ENCODE measurements at regions not wholly inside any gene's neighbourhood (a gene's known extent, or its start where the extent isn't known, plus 50 kb on each side); places are given as distances from the start of the nearest gene placed in this dataset.

DNA sequence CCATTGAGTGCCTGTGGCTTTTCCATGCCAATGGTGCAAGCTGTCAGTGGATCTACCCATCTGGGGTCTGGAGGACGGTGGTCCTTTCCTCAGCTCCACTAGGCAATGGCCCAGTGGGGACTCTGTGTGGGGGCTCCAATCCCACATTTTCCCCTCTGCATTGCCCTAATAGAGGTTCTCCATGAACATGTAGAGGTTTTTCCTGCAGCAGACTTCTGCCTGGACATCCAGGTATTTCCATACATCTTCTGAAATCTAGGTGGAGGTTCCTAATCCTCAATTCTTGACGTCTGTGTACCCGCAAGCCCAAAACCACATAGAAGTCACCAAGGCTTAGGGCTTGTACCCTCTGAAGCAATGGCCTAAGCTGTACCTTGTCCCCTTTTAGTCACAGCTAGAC lies 703.1 kb downstream of the MCTP2 start:
- H3K9ac ChIP-seq (ENCODE audit: low read depth, low read length), result no peak overlapping the region
- no peaks in the 10 kb centered on the region for H3K36me3 ChIP-seq (ENCODE audit: control insufficient read depth, insufficient read depth, low read length)
- H3K27ac ChIP-seq (ENCODE audit: low read depth, low read length), result no peak overlapping the region
- H3K4me3 ChIP-seq (ENCODE audit: low read depth, low read length), result no peak overlapping the region
- no peaks in the 10 kb centered on the region for H3K4me1 ChIP-seq (ENCODE audit: control insufficient read depth, insufficient read depth, low read length)
- H3K9me3 ChIP-seq (ENCODE audit: control insufficient read depth, insufficient read depth, low read length), result peaks cover 9% of the 10 kb centered on the region; the same call in 1 of the 2 replicates
- H3K27me3 ChIP-seq (ENCODE audit: control insufficient read depth, insufficient read depth, low read length), result no peaks in the 10 kb centered on the region

DNA sequence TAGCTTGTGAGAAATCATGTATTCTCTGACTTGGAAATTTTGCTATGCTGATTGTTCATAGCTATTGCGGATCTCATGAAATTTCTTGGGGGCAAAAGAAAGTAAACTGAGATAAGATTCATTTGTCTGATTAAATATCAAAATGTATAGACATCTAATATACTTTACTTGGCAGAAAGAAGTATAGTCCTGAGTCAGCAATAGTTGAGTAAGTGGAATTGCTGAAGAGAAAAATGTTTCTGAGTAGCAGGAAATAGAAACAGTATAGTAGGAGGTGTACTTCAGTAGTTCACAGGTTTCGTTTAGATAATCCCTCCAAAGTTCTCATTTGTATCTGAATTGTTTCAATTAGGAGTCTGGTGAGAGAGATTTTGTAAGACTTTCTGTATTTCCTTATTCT lies 705.9 kb downstream of the MCTP2 start:
- Histone ChIP-seq H3K4me1 (ENCODE audit: control insufficient read depth, insufficient read depth, low read length) (no peaks in the 10 kb centered on the region), H3K4me3 (ENCODE audit: low read depth, low read length) (no peak overlapping the region), H3K36me3 (ENCODE audit: control insufficient read depth, insufficient read depth, low read length) (no peaks in the 10 kb centered on the region), H3K9me3 (ENCODE audit: control insufficient read depth, insufficient read depth, low read length) (peaks cover 9% of the 10 kb centered on the region; the same call in 1 of the 2 replicates), H3K27ac (ENCODE audit: low read depth, low read length) (no peak overlapping the region), H3K27me3 (ENCODE audit: control insufficient read depth, insufficient read depth, low read length) (no peaks in the 10 kb centered on the region), H3K9ac (ENCODE audit: low read depth, low read length) (no peak overlapping the region)

GRCh38 chr15:94943888-94944287 lies 712.5 kb downstream of the MCTP2 start:
- H3K36me3 ChIP-seq (ENCODE audit: control insufficient read depth, insufficient read depth, low read length), result no peaks in the 10 kb centered on the region
- no peak overlapping the region for H3K4me3 ChIP-seq (ENCODE audit: low read depth, low read length)
- H3K4me1 ChIP-seq (ENCODE audit: control insufficient read depth, insufficient read depth, low read length), result no peaks in the 10 kb centered on the region
- H3K27me3 ChIP-seq (ENCODE audit: control insufficient read depth, insufficient read depth, low read length), result no peaks in the 10 kb centered on the region
- no peak overlapping the region for H3K27ac ChIP-seq (ENCODE audit: low read depth, low read length)
- no peaks in the 10 kb centered on the region for H3K9me3 ChIP-seq (ENCODE audit: control insufficient read depth, insufficient read depth, low read length)
- H3K9ac ChIP-seq (ENCODE audit: low read depth, low read length), result no peak overlapping the region

DNA sequence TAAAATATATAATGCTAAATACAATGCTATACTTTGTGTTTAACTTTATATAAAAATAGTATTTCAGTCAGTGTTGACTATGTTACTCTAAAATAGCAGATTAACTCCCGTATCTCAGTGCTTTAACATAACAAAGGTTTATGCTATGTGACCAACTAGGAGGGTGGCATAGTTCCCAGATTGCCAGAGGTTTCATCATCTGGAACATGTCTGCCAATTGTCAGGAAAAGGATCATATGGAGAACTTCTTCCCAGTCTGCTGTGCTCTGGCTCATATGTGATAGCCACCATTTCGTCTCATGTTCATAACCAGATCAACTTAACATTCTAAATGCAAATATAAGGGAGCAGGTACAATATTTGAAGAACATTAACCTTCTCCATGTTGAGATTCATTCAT lies 720.2 kb downstream of the MCTP2 start:
- H3K27ac ChIP-seq (ENCODE audit: low read depth, low read length), result no peak overlapping the region

DNA sequence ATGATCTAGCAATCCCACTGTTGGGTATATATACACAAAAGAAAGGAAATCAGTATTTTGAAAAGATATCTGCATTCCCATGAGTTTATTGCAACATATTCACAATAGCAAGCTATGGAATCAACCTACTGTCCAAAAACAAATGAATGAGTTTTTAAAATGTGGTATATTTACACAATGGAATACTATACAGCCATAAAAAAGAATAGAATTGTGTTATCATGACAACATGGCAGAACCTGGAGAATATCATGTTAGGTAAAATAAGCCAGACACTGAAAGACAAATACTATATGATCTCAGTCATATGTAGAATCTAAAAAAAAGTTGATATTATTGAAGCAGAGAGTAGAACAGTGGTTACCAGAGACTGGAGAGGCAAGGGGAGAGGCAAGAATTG lies 732.6 kb downstream of the MCTP2 start:
- H3K9me3 ChIP-seq (ENCODE audit: control insufficient read depth, insufficient read depth, low read length), result no peaks in the 10 kb centered on the region
- peaks cover 3% of the 10 kb centered on the region; the same call in 1 of the 2 replicates for H3K4me1 ChIP-seq (ENCODE audit: control insufficient read depth, insufficient read depth, low read length)
- no peak overlapping the region for H3K27ac ChIP-seq (ENCODE audit: low read depth, low read length)
- H3K27me3 ChIP-seq (ENCODE audit: control insufficient read depth, insufficient read depth, low read length), result no peaks in the 10 kb centered on the region
- no peaks in the 10 kb centered on the region for H3K36me3 ChIP-seq (ENCODE audit: control insufficient read depth, insufficient read depth, low read length)
- no peak overlapping the region for H3K9ac ChIP-seq (ENCODE audit: low read depth, low read length)
- H3K4me3 ChIP-seq (ENCODE audit: low read depth, low read length), result no peak overlapping the region

More for the DNA sequence above, 720.2 kb downstream of the MCTP2 start:
- Histone ChIP-seq H3K36me3 (ENCODE audit: control insufficient read depth, insufficient read depth, low read length) (no peaks in the 10 kb centered on the region), H3K9me3 (ENCODE audit: control insufficient read depth, insufficient read depth, low read length) (no peaks in the 10 kb centered on the region), H3K9ac (ENCODE audit: low read depth, low read length) (no peak overlapping the region), H3K4me1 (ENCODE audit: control insufficient read depth, insufficient read depth, low read length) (no peaks in the 10 kb centered on the region), H3K27me3 (ENCODE audit: control insufficient read depth, insufficient read depth, low read length) (no peaks in the 10 kb centered on the region), H3K4me3 (ENCODE audit: low read depth, low read length) (no peak overlapping the region)

GRCh38 chr15:94965593-94965992 lies 734.2 kb downstream of the MCTP2 start:
- Histone ChIP-seq H3K4me3 (ENCODE audit: low read depth, low read length) (no peak overlapping the region), H3K27me3 (ENCODE audit: control insufficient read depth, insufficient read depth, low read length) (no peaks in the 10 kb centered on the region), H3K36me3 (ENCODE audit: control insufficient read depth, insufficient read depth, low read length) (no peaks in the 10 kb centered on the region), H3K27ac (ENCODE audit: low read depth, low read length) (no peak overlapping the region), H3K4me1 (ENCODE audit: control insufficient read depth, insufficient read depth, low read length) (peaks cover 3% of the 10 kb centered on the region; the same call in 1 of the 2 replicates), H3K9ac (ENCODE audit: low read depth, low read length) (no peak overlapping the region), H3K9me3 (ENCODE audit: control insufficient read depth, insufficient read depth, low read length) (no peaks in the 10 kb centered on the region)

DNA sequence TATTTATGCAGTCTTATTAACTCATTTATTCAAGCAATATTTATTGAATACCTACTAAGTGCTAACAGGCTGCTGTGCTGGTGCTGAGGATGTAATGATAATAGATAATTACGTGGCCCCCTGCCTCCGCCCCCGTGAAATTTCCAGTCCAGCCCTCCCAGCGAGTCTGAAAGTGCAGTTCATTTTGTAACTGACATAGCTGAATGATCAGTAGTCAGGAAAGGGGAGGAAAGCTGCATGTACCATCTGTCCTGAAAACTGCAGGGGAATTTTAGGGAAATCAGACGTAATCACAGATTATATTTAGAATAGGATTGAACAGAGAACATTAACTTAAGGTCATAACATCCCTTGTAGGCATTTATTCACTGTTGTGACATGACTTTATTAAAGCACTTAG lies 736.8 kb downstream of the MCTP2 start:
- H3K9me3 ChIP-seq (ENCODE audit: control insufficient read depth, insufficient read depth, low read length), result no peaks in the 10 kb centered on the region
- no peaks in the 10 kb centered on the region for H3K27me3 ChIP-seq (ENCODE audit: control insufficient read depth, insufficient read depth, low read length)
- peaks cover 15% of the 10 kb centered on the region for H3K4me1 ChIP-seq (ENCODE audit: control insufficient read depth, insufficient read depth, low read length)
- no peak overlapping the region for H3K9ac ChIP-seq (ENCODE audit: low read depth, low read length)
- H3K27ac ChIP-seq (ENCODE audit: low read depth, low read length), result no peak overlapping the region
- H3K36me3 ChIP-seq (ENCODE audit: control insufficient read depth, insufficient read depth, low read length), result no peaks in the 10 kb centered on the region
- no peak overlapping the region for H3K4me3 ChIP-seq (ENCODE audit: low read depth, low read length)

GRCh38 chr15:94970096-94970495 lies 738.7 kb downstream of the MCTP2 start:
- peaks cover 15% of the 10 kb centered on the region for H3K4me1 ChIP-seq (ENCODE audit: control insufficient read depth, insufficient read depth, low read length)
- H3K27me3 ChIP-seq (ENCODE audit: control insufficient read depth, insufficient read depth, low read length), result no peaks in the 10 kb centered on the region
- no peaks in the 10 kb centered on the region for H3K9me3 ChIP-seq (ENCODE audit: control insufficient read depth, insufficient read depth, low read length)
- H3K36me3 ChIP-seq (ENCODE audit: control insufficient read depth, insufficient read depth, low read length), result no peaks in the 10 kb centered on the region
- no peak overlapping the region for H3K9ac ChIP-seq (ENCODE audit: low read depth, low read length)
- no peak overlapping the region for H3K4me3 ChIP-seq (ENCODE audit: low read depth, low read length)
- H3K27ac ChIP-seq (ENCODE audit: low read depth, low read length), result no peak overlapping the region

DNA sequence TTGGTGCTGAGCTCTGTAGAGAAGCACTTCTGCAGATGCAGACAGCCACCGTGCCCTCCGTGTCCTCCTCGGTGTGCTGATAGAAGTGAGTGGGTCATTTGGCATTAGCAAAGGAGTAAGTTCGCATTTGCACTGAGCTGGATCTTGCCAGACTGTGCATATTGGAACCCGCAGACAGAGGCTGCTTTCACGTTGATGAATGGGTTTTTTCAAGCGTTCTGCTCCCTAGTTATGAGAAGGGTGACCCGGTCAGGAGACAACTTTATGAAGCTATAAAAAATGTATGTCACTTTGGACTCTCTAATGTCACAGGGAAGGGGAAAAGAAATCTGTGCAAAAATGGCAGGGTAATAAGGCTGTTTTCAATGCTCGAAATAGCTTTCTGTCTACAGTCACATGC lies 739.4 kb downstream of the MCTP2 start:
- no peaks in the 10 kb centered on the region for H3K27me3 ChIP-seq (ENCODE audit: control insufficient read depth, insufficient read depth, low read length)
- no peak overlapping the region for H3K4me3 ChIP-seq (ENCODE audit: low read depth, low read length)
- peaks cover 15% of the 10 kb centered on the region for H3K4me1 ChIP-seq (ENCODE audit: control insufficient read depth, insufficient read depth, low read length)
- H3K27ac ChIP-seq (ENCODE audit: low read depth, low read length), result no peak overlapping the region
- no peaks in the 10 kb centered on the region for H3K36me3 ChIP-seq (ENCODE audit: control insufficient read depth, insufficient read depth, low read length)
- H3K9me3 ChIP-seq (ENCODE audit: control insufficient read depth, insufficient read depth, low read length), result no peaks in the 10 kb centered on the region
- H3K9ac ChIP-seq (ENCODE audit: low read depth, low read length), result no peak overlapping the region

GRCh38 chr15:94972314-94972713 lies 741.0 kb downstream of the MCTP2 start:
- Histone ChIP-seq H3K27ac (ENCODE audit: low read depth, low read length) (peak overlapping the region; percentile 79), H3K9me3 (ENCODE audit: control insufficient read depth, insufficient read depth, low read length) (no peaks in the 10 kb centered on the region), H3K36me3 (ENCODE audit: control insufficient read depth, insufficient read depth, low read length) (no peaks in the 10 kb centered on the region), H3K9ac (ENCODE audit: low read depth, low read length) (no peak overlapping the region), H3K4me3 (ENCODE audit: low read depth, low read length) (no peak overlapping the region), H3K27me3 (ENCODE audit: control insufficient read depth, insufficient read depth, low read length) (no peaks in the 10 kb centered on the region), H3K4me1 (ENCODE audit: control insufficient read depth, insufficient read depth, low read length) (peaks cover 15% of the 10 kb centered on the region)

GRCh38 chr15:94987085-94987484 lies 755.7 kb downstream of the MCTP2 start:
- Histone ChIP-seq H3K4me1 (ENCODE audit: control insufficient read depth, insufficient read depth, low read length) (no peaks in the 10 kb centered on the region), H3K4me3 (ENCODE audit: low read depth, low read length) (no peak overlapping the region), H3K9me3 (ENCODE audit: control insufficient read depth, insufficient read depth, low read length) (no peaks in the 10 kb centered on the region), H3K9ac (ENCODE audit: low read depth, low read length) (no peak overlapping the region), H3K27me3 (ENCODE audit: control insufficient read depth, insufficient read depth, low read length) (no peaks in the 10 kb centered on the region), H3K27ac (ENCODE audit: low read depth, low read length) (no peak overlapping the region), H3K36me3 (ENCODE audit: control insufficient read depth, insufficient read depth, low read length) (no peaks in the 10 kb centered on the region)

DNA sequence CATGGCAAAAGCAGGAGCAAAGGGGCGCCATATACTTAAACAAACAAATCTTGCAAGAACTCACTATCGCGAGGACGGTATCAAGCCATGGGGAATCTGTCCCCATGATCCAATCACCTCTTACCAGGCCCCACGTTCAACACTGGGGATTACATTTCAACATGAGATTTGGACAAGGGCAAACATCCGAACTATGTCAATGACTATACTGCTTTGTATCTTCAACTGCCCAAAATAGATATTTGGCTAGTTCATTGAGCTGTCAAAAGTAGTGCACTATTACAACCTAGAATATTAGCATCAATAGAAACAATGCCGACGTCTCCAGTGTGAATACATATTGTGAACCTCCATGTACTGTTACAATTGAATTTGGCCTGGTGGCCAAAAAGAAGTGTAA lies 760.4 kb downstream of the MCTP2 start:
- Histone ChIP-seq H3K27ac (ENCODE audit: low read depth, low read length) (no peak overlapping the region), H3K27me3 (ENCODE audit: control insufficient read depth, insufficient read depth, low read length) (no peaks in the 10 kb centered on the region), H3K9ac (ENCODE audit: low read depth, low read length) (no peak overlapping the region), H3K4me1 (ENCODE audit: control insufficient read depth, insufficient read depth, low read length) (no peaks in the 10 kb centered on the region), H3K9me3 (ENCODE audit: control insufficient read depth, insufficient read depth, low read length) (no peaks in the 10 kb centered on the region), H3K36me3 (ENCODE audit: control insufficient read depth, insufficient read depth, low read length) (no peaks in the 10 kb centered on the region), H3K4me3 (ENCODE audit: low read depth, low read length) (no peak overlapping the region)
